Activated CD4-positive, alpha-beta memory T cell treated with anti-CD3 and anti-CD28 coated beads for 36 hours (primary cell): ENCODE measurements at regions not wholly inside any gene's neighbourhood (a gene's known extent, or its start where the extent isn't known, plus 50 kb on each side); places are given as distances from the start of the nearest gene placed in this dataset.

ENCODE experiments used
- CTCF ChIA-PET: fragments of 350-600 bp; sonication (Branson Sonifier 250); formaldehyde crosslinking; loops from one replicate; lab custom pipeline; 2021; ENCODE audit warnings: antibody characterized with exemption, inconsistent platforms; lab: Charles Lee
- POLR2A ChIA-PET: fragments of 350-600 bp; sonication (Branson Sonifier 250); formaldehyde crosslinking; loops from one replicate; lab custom pipeline; 2021; ENCODE audit warnings: antibody characterized with exemption; lab: Charles Lee
- DNase-seq: peaks from one replicate; pipeline ENCODE4 v3.0.0-alpha.2; 2020
- H3K27ac Mint-ChIP-seq: one replicate; pipeline ENCODE4 v1.8.0; 2021; ENCODE audit warnings: mixed read lengths
- H3K27me3 Mint-ChIP-seq: one replicate; pipeline ENCODE4 v1.8.0; 2021; ENCODE audit warnings: mixed read lengths
- H3K36me3 Mint-ChIP-seq: one replicate; pipeline ENCODE4 v1.8.0; 2021; ENCODE audit warnings: mixed read lengths
- H3K4me1 Mint-ChIP-seq: one replicate; pipeline ENCODE4 v1.8.0; 2021; ENCODE audit warnings: low read depth, mixed read lengths
- H3K4me3 Mint-ChIP-seq: one replicate; pipeline ENCODE4 v1.8.0; 2021; ENCODE audit warnings: mild to moderate bottlenecking, mixed read lengths
- H3K9me3 Mint-ChIP-seq: one replicate; pipeline ENCODE4 v1.8.0; 2021; ENCODE audit warnings: mixed read lengths
- intact Hi-C: fragments of 100-400 bp; cut with micrococcal nuclease; formaldehyde crosslinking; loops from one replicate; pipeline ENCODE4 v1.15.1; 2023

DNA sequence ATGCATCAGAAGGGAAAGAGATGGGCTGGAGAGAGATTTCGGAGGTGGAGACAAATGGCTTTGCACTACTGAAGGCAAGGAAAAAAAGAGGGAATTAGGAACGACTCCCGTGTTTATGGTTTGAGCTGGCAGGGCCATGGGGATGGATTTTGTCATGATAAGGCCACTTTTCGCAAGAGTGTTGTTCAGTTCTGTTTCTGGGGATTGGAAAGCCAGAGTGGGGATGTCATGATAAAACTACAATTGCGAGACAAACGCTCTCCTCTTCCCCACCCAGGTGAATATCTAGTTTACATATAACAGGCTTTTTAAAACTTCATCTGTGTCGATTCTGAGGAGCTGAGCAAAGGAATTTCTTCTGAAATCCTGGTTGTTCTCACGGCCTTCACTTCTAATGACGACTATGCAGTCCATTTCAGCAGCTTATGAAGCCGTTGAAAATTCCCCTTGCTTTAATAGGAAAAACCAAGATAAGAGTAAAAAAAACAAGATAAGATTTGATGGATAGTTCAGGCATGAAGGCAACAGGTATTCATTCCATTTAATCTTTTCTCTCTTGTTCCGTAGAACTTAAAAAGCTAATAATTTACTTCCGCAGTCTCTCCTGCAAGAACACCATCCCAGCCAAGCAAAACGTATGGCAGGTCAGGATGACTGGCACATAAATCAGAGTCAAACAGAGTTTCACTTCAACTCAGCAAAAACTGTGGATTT lies 245.6 kb upstream of the PITRM1 start:
- intact Hi-C loops, result no loop called here
- no peaks in the 10 kb centered on the region for H3K9me3 Mint-ChIP-seq
- H3K27me3 Mint-ChIP-seq, result no peaks in the 10 kb centered on the region
- ChIA-PET POLR2A (no interaction called here), CTCF (no interaction called here)
- H3K36me3 Mint-ChIP-seq, result no peaks in the 10 kb centered on the region
- H3K4me1 Mint-ChIP-seq, result peaks cover 23% of the 10 kb centered on the region
- no peak overlapping the region for H3K4me3 Mint-ChIP-seq
- H3K27ac Mint-ChIP-seq, result no peak overlapping the region
- no peak for DNase-seq

DNA sequence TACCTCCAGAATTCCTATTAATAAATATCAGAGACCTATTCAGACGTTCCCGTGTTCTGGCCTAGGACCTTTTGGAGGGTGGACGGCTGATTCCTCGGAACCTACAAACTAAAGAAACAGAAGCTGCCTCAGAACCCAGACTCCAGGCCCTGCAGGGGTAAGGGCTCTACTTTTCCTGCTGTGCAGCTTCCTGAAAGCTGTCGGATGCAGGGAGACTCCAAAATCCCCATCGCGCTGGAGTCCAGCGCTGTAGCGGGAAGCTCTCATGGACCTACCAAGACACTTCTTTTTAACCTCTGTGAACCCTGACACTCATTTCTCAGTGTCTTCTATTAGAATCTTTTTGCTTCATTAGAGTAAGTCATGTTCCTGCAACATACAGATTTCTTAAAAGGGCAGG lies 244.5 kb upstream of the PITRM1 start:
- Mint-ChIP-seq H3K4me3 (no peak overlapping the region), H3K4me1 (peaks cover 19% of the 10 kb centered on the region), H3K27me3 (no peaks in the 10 kb centered on the region), H3K9me3 (no peaks in the 10 kb centered on the region), H3K36me3 (no peaks in the 10 kb centered on the region), H3K27ac (no peak overlapping the region)
- intact Hi-C loops, result no loop called here
- no peak for DNase-seq
- ChIA-PET POLR2A (no interaction called here), CTCF (no interaction called here)

DNA sequence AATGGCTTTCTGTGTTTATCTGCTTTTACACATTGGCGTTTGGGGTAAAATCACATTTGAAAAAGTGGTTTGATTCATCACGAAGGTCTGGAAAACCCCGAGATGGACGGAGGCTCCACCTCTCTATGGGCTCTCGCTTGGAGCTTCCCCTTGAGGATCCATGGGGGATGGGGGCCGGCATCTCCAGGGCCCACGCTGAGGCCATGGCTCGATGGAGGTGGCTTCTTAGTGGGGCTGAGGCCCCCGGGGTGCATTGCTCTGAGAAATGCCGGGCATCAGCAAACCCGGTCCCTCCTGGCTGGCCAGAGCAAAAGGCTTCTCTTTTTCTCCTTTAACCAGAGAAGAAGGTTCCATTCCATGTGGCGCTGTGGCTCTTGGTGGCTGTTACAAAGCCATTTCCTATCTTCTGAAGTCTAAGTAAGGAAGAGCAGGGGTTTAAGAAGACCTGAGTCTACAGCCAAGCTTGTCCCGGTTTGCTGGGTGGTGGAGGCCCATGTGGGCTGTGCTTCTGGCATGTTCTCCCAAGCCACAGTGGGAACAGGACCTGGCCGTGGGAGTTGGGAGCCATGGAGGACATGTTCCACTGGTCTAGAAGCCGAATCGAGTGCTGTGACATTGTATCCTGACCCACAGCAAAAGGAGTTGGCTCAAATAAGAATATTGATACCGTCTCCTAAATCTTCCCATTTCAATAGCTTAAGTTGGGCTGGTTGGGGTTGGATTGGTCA lies 243.5 kb upstream of the PITRM1 start:
- intact Hi-C loops, result no loop called here
- peaks cover 14% of the 10 kb centered on the region for H3K4me1 Mint-ChIP-seq
- POLR2A ChIA-PET, result no interaction called here
- no peaks in the 10 kb centered on the region for H3K27me3 Mint-ChIP-seq
- no peaks in the 10 kb centered on the region for H3K36me3 Mint-ChIP-seq
- CTCF ChIA-PET, result no interaction called here
- no peak for DNase-seq
- H3K4me3 Mint-ChIP-seq, result no peak overlapping the region
- peaks cover 1% of the 10 kb centered on the region for H3K9me3 Mint-ChIP-seq
- H3K27ac Mint-ChIP-seq, result no peak overlapping the region

DNA sequence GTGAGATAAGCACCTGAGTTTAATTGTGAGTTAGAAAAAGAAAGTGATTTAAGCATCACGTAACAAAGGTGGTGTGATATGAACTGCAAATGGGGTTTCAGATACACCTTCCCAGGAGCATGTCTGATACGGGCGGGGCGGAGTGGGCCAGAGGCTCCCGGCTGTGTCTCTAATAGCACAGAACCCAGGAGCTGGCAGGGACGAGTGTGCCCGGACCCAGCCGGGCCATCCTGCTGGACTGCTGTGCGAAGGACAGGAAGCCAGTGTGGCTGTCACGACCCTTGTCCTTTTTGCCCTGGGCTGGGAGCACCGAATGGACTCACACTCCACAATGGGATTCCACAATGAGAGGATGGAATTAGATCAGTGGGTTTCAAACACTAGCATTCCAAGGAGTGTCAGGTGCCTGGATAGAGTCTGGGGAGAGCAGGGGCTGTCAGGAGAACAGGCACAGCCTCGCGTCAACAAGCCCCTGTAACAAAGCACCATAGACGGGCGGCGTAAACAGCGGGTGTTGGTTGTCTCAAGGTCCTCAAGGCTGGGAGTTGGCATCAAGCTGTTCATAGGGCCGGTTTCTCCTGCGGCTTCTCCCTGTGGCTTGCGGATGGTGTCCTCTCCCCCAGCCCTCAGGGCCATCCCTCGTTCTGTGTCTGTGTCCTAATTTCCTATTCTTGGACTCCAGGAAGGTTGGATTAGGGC lies 242.6 kb upstream of the PITRM1 start:
- H3K27ac Mint-ChIP-seq, result no peak overlapping the region
- H3K4me1 Mint-ChIP-seq, result peaks cover 5% of the 10 kb centered on the region
- intact Hi-C loops, result no loop called here
- no peak for DNase-seq
- CTCF ChIA-PET, result no interaction called here
- peaks cover 3% of the 10 kb centered on the region for H3K9me3 Mint-ChIP-seq
- no peaks in the 10 kb centered on the region for H3K27me3 Mint-ChIP-seq
- H3K36me3 Mint-ChIP-seq, result no peaks in the 10 kb centered on the region
- POLR2A ChIA-PET, result no interaction called here
- H3K4me3 Mint-ChIP-seq, result no peak overlapping the region

DNA sequence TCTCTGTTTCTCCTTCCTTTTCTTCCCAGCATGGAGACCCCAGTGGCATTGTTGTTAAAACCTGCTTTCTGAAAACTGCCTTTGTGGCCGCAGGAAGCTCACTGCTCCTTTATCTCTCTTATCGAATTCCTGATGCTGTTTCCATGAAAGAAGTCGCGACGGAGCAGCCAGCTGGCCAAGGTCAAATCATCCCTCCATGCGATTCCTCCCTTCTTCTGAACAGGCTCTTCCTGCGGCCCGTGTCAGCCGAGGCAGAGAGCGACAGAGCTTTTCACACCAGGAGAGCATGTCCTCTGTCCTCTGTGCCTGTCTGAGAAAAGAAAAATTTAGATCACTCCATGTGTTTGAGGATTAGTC lies 242.1 kb upstream of the PITRM1 start:
- H3K27ac Mint-ChIP-seq, result no peak overlapping the region
- peaks cover under 1% of the 10 kb centered on the region for H3K4me1 Mint-ChIP-seq
- peaks cover 3% of the 10 kb centered on the region for H3K9me3 Mint-ChIP-seq
- POLR2A ChIA-PET, result no interaction called here
- no peaks in the 10 kb centered on the region for H3K36me3 Mint-ChIP-seq
- no peak for DNase-seq
- CTCF ChIA-PET, result no interaction called here
- intact Hi-C loops, result no loop called here
- H3K27me3 Mint-ChIP-seq, result no peaks in the 10 kb centered on the region
- H3K4me3 Mint-ChIP-seq, result no peak overlapping the region

GRCh38 chr10:3413937-3414666 lies 241.5 kb upstream of the PITRM1 start:
- H3K27ac Mint-ChIP-seq, result no peak overlapping the region
- H3K9me3 Mint-ChIP-seq, result peaks cover 3% of the 10 kb centered on the region
- POLR2A ChIA-PET, result no interaction called here
- CTCF ChIA-PET, result no interaction called here
- no peaks in the 10 kb centered on the region for H3K27me3 Mint-ChIP-seq
- H3K4me3 Mint-ChIP-seq, result no peak overlapping the region
- DNase-seq, result no peak
- H3K4me1 Mint-ChIP-seq, result no peaks in the 10 kb centered on the region
- no peaks in the 10 kb centered on the region for H3K36me3 Mint-ChIP-seq
- intact Hi-C loops, result no loop called here

- Mint-ChIP-seq H3K27ac (no peak overlapping the region), H3K4me1 (peaks cover 4% of the 10 kb centered on the region), H3K36me3 (no peaks in the 10 kb centered on the region), H3K9me3 (peaks cover 3% of the 10 kb centered on the region), H3K4me3 (no peak overlapping the region), H3K27me3 (no peaks in the 10 kb centered on the region)
- ChIA-PET POLR2A (no interaction called here), CTCF (no interaction called here)
- no peak for DNase-seq
- intact Hi-C loops, result no loop called here
These were observed 240.1 kb upstream of the PITRM1 start for GRCh38 chr10:3412646-3413045.

GRCh38 chr10:3412071-3412582 lies 239.5 kb upstream of the PITRM1 start:
- ChIA-PET POLR2A (no interaction called here), CTCF (no interaction called here)
- Mint-ChIP-seq H3K4me1 (peaks cover 4% of the 10 kb centered on the region), H3K27me3 (no peaks in the 10 kb centered on the region), H3K9me3 (peaks cover 3% of the 10 kb centered on the region), H3K4me3 (no peak overlapping the region), H3K27ac (no peak overlapping the region), H3K36me3 (no peaks in the 10 kb centered on the region)
- no peak for DNase-seq
- intact Hi-C loops, result no loop called here

DNA sequence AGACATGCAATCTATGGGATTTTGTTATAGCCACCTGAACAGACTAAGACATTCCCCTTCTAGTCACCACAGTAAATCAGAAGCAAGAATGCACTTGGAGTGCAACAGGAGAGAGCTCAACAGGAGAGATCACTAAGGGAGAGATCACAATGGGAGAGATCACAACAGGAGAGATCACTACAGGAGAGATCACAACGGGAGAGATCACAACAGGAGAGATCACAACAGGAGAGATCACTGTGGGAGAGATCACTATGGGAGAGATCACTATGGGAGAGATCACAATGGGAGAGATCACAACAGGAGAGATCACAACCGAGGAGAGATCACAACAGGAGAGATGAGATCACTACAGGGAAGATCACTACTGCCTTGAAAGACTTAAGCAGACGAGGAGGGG lies 238.5 kb upstream of the PITRM1 start:
- no peak overlapping the region for H3K4me3 Mint-ChIP-seq
- intact Hi-C loops, result no loop called here
- no peaks in the 10 kb centered on the region for H3K27me3 Mint-ChIP-seq
- CTCF ChIA-PET, result no interaction called here
- no peak overlapping the region for H3K27ac Mint-ChIP-seq
- peaks cover 4% of the 10 kb centered on the region for H3K4me1 Mint-ChIP-seq
- DNase-seq, result no peak
- POLR2A ChIA-PET, result no interaction called here
- no peaks in the 10 kb centered on the region for H3K36me3 Mint-ChIP-seq
- H3K9me3 Mint-ChIP-seq, result peaks cover 3% of the 10 kb centered on the region

DNA sequence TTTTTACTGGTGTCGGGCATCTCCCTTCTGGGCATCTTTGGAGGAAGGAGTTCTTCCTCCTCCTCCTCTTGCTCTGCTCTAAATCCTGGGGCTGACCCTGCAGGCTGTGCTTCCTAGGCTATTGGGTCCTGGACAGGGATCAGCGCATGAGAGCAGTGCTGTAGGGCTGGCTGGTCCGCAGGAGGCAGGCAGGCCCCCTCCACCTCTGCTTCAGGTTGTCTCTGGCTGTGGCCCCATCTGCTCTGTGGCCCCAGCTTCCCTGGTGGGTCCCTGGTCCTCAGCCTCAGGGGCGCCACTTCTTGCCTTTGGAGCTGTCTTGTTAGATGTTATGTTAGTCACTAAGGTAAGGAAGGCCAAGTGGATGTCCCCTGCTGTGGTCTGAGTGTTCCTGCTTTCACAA lies 237.3 kb upstream of the PITRM1 start:
- no peak overlapping the region for H3K4me3 Mint-ChIP-seq
- H3K4me1 Mint-ChIP-seq, result peaks cover 4% of the 10 kb centered on the region
- ChIA-PET POLR2A (no interaction called here), CTCF (interaction anchor here (0.6 kb wide), 1 partner anchor 1120 kb away, joined by 3 read pairs; no protein-coding TSS in a partner anchor)
- no peaks in the 10 kb centered on the region for H3K27me3 Mint-ChIP-seq
- DNase-seq, result no peak
- no peaks in the 10 kb centered on the region for H3K36me3 Mint-ChIP-seq
- intact Hi-C loops, result no loop called here
- H3K9me3 Mint-ChIP-seq, result peaks cover 3% of the 10 kb centered on the region
- H3K27ac Mint-ChIP-seq, result no peak overlapping the region

GRCh38 chr10:3408603-3409365 lies 236.2 kb upstream of the PITRM1 start:
- H3K4me3 Mint-ChIP-seq, result no peak overlapping the region
- CTCF ChIA-PET, result interaction anchor here (0.7 kb wide), 1 partner anchor 203 kb away, joined by 3 read pairs; no protein-coding TSS in a partner anchor
- H3K4me1 Mint-ChIP-seq, result peaks cover 4% of the 10 kb centered on the region
- no peaks in the 10 kb centered on the region for H3K27me3 Mint-ChIP-seq
- H3K9me3 Mint-ChIP-seq, result peaks cover 3% of the 10 kb centered on the region
- DNase-seq, result no peak
- H3K27ac Mint-ChIP-seq, result no peak overlapping the region
- intact Hi-C loops, result no loop called here
- no peaks in the 10 kb centered on the region for H3K36me3 Mint-ChIP-seq
- POLR2A ChIA-PET, result no interaction called here
